Lower leg skin (tissue), 3 donors: ENCODE measurements at regions not wholly inside any gene's neighbourhood (a gene's known extent, or its start where the extent isn't known, plus 50 kb on each side); places are given as distances from the start of the nearest gene placed in this dataset.
"Not testable (repeated sequence)": the region's sequence is repeated elsewhere in the genome, so short reads cannot be mapped to it uniquely, and the experiment has no call there.

ENCODE experiments used
- POLR2A ChIP-seq, 2 donors: fragments of 450-650 bp; IDR thresholded peaks; one replicate each; pipeline ENCODE4 v1.6.1; 2016 to 2017; ENCODE audit warnings: antibody characterized with exemption in 2 of 2, mild to moderate bottlenecking in 1 of 2, moderate library complexity in 1 of 2
- TF ChIP-seq, protein P1 (sequence below), 3 donors: fragments of 450-650 bp; IDR thresholded peaks; one replicate each; pipeline ENCODE4 v1.5.1; 2016; ENCODE audit warnings: antibody characterized with exemption in 3 of 3, mild to moderate bottlenecking in 3 of 3, moderate library complexity in 2 of 3

DNA sequence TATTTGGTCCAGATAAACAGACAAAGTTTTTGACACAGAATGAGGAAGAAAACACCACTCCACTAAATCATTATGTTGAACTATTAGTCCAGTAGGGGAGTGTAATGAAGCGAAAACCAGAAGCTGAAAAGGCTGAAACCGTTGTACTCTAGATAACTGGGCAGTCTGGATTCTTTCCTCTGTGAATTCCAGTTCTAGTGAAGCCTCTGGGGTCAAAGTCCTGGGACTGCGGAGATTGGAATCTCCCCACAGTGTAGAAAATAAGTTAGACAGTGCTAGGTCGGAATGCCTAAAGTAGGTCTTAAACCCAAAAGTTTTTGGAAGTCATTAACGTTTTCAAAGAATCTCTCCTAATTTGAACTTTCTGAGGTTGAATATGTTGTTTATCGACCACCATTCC lies 1589.9 kb downstream of the REEP3 start:
- TF ChIP-seq, protein P1, sequence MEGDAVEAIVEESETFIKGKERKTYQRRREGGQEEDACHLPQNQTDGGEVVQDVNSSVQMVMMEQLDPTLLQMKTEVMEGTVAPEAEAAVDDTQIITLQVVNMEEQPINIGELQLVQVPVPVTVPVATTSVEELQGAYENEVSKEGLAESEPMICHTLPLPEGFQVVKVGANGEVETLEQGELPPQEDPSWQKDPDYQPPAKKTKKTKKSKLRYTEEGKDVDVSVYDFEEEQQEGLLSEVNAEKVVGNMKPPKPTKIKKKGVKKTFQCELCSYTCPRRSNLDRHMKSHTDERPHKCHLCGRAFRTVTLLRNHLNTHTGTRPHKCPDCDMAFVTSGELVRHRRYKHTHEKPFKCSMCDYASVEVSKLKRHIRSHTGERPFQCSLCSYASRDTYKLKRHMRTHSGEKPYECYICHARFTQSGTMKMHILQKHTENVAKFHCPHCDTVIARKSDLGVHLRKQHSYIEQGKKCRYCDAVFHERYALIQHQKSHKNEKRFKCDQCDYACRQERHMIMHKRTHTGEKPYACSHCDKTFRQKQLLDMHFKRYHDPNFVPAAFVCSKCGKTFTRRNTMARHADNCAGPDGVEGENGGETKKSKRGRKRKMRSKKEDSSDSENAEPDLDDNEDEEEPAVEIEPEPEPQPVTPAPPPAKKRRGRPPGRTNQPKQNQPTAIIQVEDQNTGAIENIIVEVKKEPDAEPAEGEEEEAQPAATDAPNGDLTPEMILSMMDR (IDR thresholded peaks at IDR 0.05), result not testable (repeated sequence)
- not testable (repeated sequence) for TF ChIP-seq POLR2A (IDR thresholded peaks at IDR 0.05)
